Activated CD4-positive, alpha-beta T cell treated with anti-CD3 and anti-CD28 coated beads, Interleukin-10, Interleukin-2, amounts not matched to agents 100 ng/mL and 50 ng/mL, durations not matched to agents 16 hours and 8 hours (primary cell): ENCODE measurements at regions not wholly inside any gene's neighbourhood (a gene's known extent, or its start where the extent isn't known, plus 50 kb on each side); places are given as distances from the start of the nearest gene placed in this dataset.
A peak's percentile ranks its signal among the peaks of the same experiment; 100 is the strongest.

Experiments used
- DNase-seq: peaks from one replicate; pipeline ENCODE4 v3.0.0-alpha.2; 2020

GRCh38 chr9:12178634-12179033, 514.6 kb upstream of the TYRP1 start:
- DNase-seq, result no peak

DNA sequence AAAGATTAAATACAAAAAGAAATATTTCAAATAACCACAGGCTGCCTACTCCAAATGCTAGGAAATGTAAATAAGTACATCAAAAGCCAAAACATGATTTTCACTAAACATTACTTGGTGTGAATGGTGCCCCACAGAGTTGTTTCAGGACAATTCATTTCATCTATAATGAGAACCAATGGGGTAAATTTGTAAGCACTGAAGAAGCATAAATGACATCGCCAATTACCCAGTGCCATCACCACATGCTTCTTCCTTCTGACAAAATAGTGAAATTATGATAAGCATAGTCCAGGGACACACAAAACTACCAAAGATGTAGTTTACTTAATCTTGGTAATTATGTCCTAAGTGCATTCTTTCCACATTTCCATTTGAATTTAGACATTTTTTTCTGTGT, 510.4 kb upstream of the TYRP1 start:
- no peak for DNase-seq

DNA sequence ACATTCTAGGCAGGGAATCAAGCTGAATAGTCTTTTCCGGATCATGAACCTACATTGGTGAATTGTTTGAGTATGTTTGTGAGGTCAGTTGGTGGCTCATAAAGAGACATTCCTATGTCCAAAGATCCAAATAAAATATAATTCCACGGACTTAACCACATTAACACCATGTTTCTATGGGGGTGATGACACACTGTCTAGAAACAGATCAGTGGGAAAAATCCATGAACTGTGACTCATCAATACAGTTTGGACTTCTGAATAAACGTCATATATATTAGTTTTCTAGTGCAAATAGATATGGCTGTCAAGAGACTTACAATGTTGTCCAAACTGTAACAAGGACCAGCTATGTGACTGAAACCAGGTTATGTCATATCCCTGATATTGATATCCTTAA, 509.9 kb upstream of the TYRP1 start:
- no peak for DNase-seq

GRCh38 chr9:12185856-12186255, 507.3 kb upstream of the TYRP1 start:
- no peak for DNase-seq

DNA sequence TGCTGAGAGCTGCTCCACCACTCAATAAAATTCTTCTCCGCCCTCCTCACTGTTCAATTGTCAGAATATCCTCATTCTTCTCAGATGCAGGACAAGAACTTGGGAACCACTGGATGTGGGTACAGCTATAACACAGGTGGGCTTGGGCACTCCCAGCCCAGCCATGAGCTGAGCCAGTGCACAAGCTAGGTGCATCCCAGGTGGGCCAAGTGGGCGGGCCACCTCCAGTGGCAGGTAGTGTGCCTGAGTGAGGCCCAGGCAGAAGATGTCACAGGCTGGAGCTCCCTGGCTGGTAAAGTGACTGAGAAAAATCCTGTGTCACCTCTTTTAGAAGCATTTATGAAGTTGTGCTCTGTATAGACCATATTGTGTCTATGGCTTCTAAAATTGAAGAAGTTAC, 501.6 kb upstream of the TYRP1 start:
- no peak for DNase-seq

- DNase-seq, result no peak
Observed at GRCh38 chr9:12194731-12195130, 498.5 kb upstream of the TYRP1 start.

- DNase-seq, result no peak
Observed at GRCh38 chr9:12195456-12195855, 497.7 kb upstream of the TYRP1 start.

GRCh38 chr9:12204512-12204911, 488.7 kb upstream of the TYRP1 start:
- no peak for DNase-seq

DNA sequence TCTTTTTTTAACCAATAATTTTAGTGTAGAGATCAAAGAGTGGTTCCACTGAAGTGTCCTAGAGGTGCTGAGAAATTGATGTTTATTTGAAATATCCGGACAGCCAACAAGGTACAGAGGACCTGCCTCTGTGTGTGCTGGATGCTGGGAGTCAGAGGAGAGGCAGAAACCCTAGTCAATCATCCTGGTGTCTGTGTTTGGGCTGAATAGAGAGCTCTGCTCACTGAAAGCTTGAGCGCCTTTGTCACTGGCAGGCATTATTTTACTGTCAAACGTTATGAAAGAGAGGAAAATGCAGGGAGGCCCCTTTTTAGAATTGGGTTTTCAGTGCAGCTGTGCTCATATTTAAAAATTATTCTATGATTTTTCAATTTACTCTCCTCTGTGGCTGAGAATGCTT, 480.3 kb upstream of the TYRP1 start:
- DNase-seq, result no peak

DNA sequence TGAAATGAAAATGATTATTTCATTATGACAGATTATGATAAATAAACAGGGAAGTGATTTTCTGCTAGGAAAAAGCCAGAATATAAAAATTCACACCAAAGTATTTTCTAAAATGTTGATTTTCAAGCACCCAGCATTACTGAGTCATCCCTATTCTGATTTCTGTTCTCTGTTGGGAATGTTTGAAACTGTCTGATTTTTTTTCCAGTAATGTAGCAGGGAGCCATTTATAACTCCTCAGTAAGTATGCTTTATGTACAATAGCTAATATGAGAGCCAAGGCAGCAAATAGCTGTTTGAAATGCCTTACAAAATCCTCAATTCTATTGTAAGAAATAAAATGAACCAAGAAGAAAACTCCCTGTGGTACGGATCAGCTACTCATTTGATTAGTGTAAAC, 471.7 kb upstream of the TYRP1 start:
- no peak for DNase-seq

DNA sequence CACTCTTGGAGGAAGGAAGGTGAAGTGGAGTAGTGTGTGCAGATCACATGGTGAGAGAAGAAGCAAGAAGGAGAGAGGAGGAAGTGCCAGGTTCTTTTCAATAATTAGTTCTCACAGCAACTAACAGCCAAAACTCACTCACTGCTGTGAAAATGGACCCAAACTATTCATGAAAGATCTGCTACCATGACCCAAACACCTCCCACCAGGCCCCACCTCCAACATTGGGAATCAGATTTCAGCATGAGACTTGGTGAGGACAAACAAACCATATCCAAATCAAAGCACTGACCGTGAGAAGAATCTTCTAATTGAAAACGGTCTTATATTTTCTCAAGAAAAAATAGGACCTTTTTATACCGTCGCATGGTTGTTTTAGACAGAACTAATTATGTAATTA, 468.7 kb upstream of the TYRP1 start:
- DNase-seq, result no peak

DNA sequence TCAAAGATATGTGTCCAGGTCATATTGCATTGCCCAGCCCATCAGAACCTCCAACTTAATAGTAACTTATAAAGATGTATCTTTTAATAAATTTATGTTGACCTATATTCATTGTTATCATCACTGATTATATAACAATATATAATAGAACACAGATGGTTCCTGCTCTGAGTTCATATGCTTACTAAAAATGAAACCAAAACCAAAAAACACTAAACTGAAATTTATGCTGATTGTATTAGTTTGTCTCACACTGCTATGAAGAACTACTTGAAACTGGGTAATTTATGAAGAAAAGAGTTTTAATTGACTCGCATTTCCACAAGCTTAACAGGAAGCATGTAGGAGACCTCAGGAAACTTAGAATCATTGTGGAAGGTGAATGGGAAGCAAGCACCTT, 462.5 kb upstream of the TYRP1 start:
- peak; percentile 3 for DNase-seq

DNA sequence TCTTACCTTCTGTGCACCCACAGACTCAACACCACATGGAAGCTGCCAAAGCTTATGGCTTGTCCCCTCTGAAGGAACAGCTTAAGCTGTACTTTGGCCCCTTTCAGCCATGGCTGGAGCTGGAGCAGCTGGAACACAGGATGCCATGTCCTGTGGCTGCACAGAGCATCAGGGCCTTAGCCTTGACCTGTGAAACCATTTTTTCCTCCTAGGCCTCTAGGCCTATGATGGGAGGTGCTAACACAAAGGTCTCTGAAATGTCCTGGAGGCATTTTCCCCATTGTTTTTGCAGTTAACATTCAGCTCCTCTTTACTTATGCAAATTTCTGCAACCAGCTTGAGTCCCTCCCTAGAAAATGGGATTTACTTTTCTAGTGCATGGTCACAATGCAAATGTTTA, 461.4 kb upstream of the TYRP1 start:
- DNase-seq, result no peak

DNA sequence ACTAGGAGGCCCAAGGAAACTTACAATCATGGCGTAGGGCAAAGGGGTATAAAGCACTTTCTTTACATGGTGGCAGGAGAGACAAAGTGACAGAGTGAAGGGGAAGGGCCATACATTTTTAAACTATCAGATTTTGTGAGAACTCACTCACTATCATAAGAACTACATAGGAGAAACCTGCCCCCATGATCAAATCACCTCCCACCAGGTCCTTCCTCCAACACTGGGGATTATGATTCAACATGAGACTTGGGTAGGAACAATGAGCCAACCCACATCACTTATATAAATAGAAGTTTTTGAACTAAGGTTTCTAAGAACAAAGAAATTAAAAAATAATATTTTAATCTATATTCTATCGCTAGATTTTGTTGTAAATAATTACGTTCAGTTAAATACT, 460.3 kb upstream of the TYRP1 start:
- no peak for DNase-seq

- DNase-seq, result no peak
Observed at GRCh38 chr9:12253941-12254340, 439.2 kb upstream of the TYRP1 start.

- no peak for DNase-seq
Observed at GRCh38 chr9:12266758-12267157, 426.4 kb upstream of the TYRP1 start.

DNA sequence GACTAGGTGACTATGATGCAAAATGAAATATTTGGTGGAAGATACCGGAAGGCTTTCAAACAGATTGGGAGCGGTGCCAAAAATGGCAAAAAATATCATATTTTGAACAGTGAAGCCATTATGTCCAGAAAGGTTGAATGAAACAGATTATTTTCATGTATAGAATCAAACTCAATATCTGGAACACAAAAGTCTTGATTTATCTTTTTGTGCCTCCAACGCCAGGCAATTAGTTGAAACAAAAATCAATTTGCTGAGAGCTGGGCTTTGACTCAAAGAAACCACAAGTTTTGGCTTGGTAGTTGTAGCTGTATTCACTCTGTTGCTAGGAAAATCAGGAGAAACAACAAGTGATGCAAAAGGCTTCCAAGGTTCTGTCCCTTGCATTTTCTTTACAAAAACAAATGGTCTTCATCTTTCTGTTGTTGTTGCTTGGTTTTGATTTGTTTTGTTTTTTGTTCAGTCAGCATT, 421.7 kb upstream of the TYRP1 start:
- no peak for DNase-seq

DNA sequence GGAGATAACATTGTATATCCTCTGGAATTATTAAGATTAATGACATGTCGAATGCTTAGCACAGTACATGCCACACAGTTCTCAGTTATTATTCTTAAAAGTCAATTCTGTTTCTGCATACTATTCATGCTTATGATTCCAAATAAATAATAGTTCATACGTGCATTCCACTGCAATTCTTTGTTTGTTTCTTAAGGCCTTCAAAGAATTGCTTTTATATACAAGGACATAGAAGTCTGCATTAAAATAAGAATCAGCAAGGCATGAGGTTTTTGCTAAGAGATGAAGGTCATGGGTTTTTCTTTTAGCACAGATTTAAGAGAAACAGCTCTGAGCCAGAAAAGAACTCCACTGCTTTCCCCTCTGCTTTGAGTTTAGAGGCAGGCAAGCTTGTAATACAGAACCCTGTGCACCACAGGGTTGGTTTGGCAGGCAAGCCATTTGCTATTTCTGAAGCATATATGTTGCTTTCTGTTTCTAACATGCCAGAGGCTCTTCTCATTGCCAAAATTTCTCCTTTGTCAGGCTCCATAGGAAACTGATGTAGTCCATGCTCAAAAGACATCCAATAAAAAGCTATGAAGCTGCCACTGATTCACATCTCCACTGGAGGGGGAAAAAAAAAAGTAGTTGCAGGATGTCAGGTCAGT, 420.6 kb upstream of the TYRP1 start:
- no peak for DNase-seq

DNA sequence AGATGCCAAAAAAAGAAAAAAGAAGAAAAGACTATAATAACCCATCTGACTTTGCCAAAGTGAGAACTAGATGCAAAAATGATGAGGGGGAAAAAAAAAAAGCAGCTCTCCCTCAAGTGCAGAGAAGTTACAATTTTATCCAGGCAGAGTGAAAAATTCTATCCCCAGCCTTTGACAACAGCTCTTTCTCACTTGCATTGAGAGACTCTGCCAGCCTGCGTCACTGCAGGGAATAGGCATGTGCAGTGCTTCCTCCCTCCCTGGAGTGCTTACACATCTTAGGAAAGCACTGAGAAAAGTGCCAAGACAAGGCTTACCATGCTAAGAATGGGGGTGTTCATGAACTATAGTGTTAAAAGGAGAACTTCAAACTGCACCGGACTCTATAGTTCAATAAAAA, 418.6 kb upstream of the TYRP1 start:
- DNase-seq, result no peak

DNA sequence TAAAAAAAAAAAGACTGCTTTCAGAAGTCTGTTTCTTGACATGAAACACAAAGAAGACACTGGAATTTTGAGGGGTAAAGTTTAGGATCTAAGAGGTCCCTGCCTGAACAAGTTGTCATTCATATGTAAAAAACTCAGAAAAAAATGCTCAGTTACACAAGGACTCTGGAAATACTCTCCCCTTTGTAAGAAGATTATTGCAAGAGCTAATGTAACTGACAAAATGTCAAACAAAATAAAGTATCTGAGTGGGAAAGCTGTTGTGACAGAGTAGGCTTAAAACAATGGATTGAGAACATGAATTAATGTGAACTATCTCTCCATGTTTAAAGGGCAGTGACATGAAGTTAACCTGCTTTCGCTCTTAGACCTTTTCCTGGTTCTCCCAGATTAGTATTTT, 416.7 kb upstream of the TYRP1 start:
- no peak for DNase-seq

DNA sequence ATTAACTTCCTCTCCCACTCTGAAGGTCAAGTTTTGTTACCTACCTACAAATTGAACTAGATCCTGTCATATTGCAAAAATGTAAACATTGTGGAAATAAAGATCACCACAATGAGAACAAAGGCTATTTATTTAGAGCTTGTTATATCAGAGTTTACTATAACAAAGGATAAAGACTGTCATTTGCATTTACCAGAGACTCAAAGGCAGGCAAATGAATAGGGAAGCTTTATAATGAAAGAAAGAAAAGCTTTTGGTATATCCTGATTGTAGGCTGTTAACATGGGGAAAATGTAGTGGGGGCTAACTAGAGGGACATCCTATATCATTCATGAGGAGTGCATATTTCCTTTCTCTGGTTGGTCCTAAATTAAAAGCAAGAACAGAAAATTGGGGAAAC, 403.5 kb upstream of the TYRP1 start:
- no peak for DNase-seq

DNA sequence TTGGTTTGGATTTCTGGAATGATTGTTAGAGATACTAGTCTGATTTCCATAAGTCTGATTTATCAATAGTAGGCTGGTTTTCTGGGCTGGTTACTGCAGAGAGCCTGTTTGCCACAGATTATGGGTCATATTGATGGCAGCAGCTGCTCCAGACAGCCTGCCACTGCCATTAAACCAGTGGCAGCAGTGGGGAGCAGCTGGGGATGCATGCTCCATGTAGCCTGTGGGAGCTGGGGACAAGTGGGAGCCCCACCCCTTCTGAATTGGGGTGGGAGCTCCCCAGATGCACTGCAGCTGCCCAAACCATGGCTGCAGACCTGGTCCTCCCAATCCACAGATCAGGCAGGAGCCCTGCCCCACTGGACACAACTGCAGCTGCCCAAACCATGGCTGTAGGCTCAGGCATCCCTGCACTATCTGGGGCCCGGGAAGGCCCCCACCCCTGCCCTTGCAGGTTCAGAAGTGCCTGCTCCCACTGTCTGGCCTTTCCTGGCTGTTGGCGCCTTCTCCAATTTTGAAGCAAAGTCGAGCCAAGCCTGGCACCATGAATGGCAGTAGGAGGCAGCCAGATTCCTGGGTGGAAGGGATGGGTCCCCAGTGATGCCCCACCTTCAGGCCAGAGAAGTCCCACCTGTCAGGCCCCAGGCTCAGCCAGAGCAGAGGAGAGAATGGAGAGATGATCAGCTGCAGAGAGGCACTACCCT, 402.9 kb upstream of the TYRP1 start:
- no peak for DNase-seq

DNA sequence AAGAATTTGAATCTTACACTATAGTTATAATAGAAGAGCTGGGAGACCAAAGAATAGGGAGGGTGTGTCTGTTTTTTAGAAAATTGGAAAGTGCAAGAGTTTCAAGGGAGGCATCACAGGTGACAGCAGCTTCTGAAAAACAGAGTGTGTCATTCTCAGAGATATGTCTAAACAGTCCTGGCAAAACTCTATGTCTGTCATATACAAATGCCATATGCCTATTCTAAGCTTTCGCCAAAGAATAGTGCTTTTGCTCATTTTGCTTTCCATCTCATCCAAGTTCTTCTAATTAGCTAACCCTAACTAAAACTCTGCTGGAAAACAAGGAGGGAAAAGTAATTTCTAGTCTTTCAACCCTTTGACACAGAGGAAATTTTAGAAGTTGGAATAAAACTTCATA, 388.0 kb upstream of the TYRP1 start:
- DNase-seq, result no peak

GRCh38 chr9:12314589-12314988, 378.6 kb upstream of the TYRP1 start:
- no peak for DNase-seq
